A673 (cell line): ENCODE measurements at regions not wholly inside any gene's neighbourhood (a gene's known extent, or its start where the extent isn't known, plus 50 kb on each side); places are given as distances from the start of the nearest gene placed in this dataset.
"Not testable (repeated sequence)": the region's sequence is repeated elsewhere in the genome, so short reads cannot be mapped to it uniquely, and the experiment has no call there.

Experiments
- BruUV-seq: library from RNA; stranded (reverse); fragments of 400-500 nt; replicated peaks from 2 replicates; lab custom pipeline; 2021; lab: Mats Ljungman, UMichigan
- CTCF ChIA-PET: fragments of 300-600 bp; sonication (Branson Sonifier 250); formaldehyde crosslinking; loops from one replicate; lab custom pipeline; 2022; ENCODE audit warnings: antibody characterized with exemption; lab: Charles Lee
- POLR2A ChIA-PET: fragments of 300-600 bp; sonication (Branson Sonifier 250); formaldehyde crosslinking; loops from one replicate; lab custom pipeline; 2022; ENCODE audit warnings: antibody characterized with exemption; ENCODE audit not compliant: low non-redundant PET; lab: Charles Lee
- DNase-seq: peaks from one replicate; pipeline ENCODE4 v3.0.0-alpha.2; 2015; ENCODE audit warnings: low spot score
- H3K27ac ChIP-seq: fragments of 200-600 bp; sonication (generic); 2 replicates; pipeline ENCODE4 v1.5.1; 2016; ENCODE audit warnings: mixed run types, low read depth, mild to moderate bottlenecking, mixed read lengths, antibody characterized with exemption, low read length; ENCODE audit not compliant: poor library complexity, severe bottlenecking
- H3K27me3 ChIP-seq: fragments of 200-600 bp; sonication (generic); replicated peaks from 2 replicates; pipeline ENCODE4 v1.6.1; 2017; ENCODE audit warnings: mixed run types, low read depth, mild to moderate bottlenecking, mixed read lengths, antibody characterized with exemption, low read length; ENCODE audit not compliant: insufficient read depth, poor library complexity
- H3K36me3 ChIP-seq: fragments of 200-600 bp; sonication (generic); 2 replicates; pipeline ENCODE4 v1.6.1; 2016; ENCODE audit warnings: mixed run types, mild to moderate bottlenecking, mixed read lengths, antibody characterized with exemption, low read length; ENCODE audit not compliant: insufficient read depth, poor library complexity, severe bottlenecking
- H3K4me1 ChIP-seq: fragments of 200-600 bp; sonication (generic); 2 replicates; pipeline ENCODE4 v1.6.1; 2017; ENCODE audit warnings: mixed run types, mild to moderate bottlenecking, mixed read lengths, antibody characterized with exemption, low read length; ENCODE audit not compliant: insufficient read depth, poor library complexity, severe bottlenecking
- H3K4me3 ChIP-seq: fragments of 200-600 bp; sonication (generic); 2 replicates; pipeline ENCODE4 v1.5.1; 2016; ENCODE audit warnings: low read depth, mixed run types, mild to moderate bottlenecking, mixed read lengths, low read length; ENCODE audit not compliant: poor library complexity, severe bottlenecking
- H3K9me3 ChIP-seq: fragments of 200-600 bp; sonication (generic); 2 replicates; pipeline ENCODE4 v1.6.1; 2016; ENCODE audit warnings: mixed run types, low read depth, mild to moderate bottlenecking, mixed read lengths, antibody characterized with exemption, low read length; ENCODE audit not compliant: poor library complexity, severe bottlenecking
- EZH2 ChIP-seq: fragments of 200-600 bp; sonication (generic); IDR thresholded peaks from 2 replicates; pipeline ENCODE4 v1.6.1; 2017; ENCODE audit warnings: borderline replicate concordance, low read depth, mild to moderate bottlenecking, mixed read lengths, antibody characterized with exemption, low read length; ENCODE audit not compliant: poor library complexity, severe bottlenecking
- intact Hi-C: fragments of 100-400 bp; cut with micrococcal nuclease; formaldehyde crosslinking; loops from one replicate; pipeline ENCODE4 v1.10.0; 2022; ENCODE audit not compliant: unreplicated experiment
- TF ChIP-seq, protein P1 (sequence below): fragments of 300-800, 200-600 bp; sonication (generic); conservative IDR thresholded peaks from 2 replicates; pipeline ENCODE4 v1.5.1; 2017; ENCODE audit warnings: low read depth, mild to moderate bottlenecking, antibody characterized with exemption, low read length, moderate library complexity, mixed read lengths

DNA sequence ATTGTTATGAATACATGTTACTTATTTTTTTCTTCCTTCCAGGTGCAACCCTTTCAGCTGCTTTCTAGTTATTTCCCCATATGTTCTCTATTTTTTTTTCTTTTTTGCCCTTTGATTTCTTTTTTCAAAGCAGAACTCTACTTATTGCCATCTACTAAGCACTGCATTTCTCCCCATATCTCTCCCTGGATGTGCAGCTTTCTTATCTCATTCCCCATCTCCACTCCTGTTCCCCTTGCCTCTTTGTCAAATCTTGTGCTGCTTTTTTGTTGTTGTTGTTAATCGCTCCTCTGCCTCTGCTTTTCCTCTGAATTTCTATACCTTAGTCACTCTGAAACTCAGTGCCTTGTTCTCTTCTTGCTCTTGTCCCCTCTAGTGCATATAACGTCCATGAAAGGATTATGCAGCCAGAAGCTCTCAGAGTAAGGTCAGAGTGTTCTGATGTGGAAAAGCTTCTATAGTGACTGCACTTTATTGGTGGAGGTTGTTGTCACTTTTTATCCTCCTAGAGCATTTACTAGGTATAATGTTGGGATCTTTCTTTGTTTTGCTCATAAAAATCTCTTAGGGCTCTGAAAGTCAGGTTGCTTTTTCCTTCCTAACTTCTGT lies 51.1 kb upstream of the JADE1 start:
- H3K36me3 ChIP-seq: no peaks in the 10 kb centered on the region
- no peak for DNase-seq
- CTCF ChIA-PET: no interaction called here
- no peaks in the 10 kb centered on the region for H3K9me3 ChIP-seq
- H3K4me1 ChIP-seq: no peaks in the 10 kb centered on the region
- BruUV-seq: no TSS peak
- POLR2A ChIA-PET: no interaction called here
- intact Hi-C loops: no loop called here
- no peak overlapping the region for H3K27ac ChIP-seq
- no peak overlapping the region for H3K4me3 ChIP-seq
- no peaks in the 10 kb centered on the region for H3K27me3 ChIP-seq
- TF ChIP-seq, protein P1, sequence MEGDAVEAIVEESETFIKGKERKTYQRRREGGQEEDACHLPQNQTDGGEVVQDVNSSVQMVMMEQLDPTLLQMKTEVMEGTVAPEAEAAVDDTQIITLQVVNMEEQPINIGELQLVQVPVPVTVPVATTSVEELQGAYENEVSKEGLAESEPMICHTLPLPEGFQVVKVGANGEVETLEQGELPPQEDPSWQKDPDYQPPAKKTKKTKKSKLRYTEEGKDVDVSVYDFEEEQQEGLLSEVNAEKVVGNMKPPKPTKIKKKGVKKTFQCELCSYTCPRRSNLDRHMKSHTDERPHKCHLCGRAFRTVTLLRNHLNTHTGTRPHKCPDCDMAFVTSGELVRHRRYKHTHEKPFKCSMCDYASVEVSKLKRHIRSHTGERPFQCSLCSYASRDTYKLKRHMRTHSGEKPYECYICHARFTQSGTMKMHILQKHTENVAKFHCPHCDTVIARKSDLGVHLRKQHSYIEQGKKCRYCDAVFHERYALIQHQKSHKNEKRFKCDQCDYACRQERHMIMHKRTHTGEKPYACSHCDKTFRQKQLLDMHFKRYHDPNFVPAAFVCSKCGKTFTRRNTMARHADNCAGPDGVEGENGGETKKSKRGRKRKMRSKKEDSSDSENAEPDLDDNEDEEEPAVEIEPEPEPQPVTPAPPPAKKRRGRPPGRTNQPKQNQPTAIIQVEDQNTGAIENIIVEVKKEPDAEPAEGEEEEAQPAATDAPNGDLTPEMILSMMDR: no peak
- TF ChIP-seq EZH2: no peak

DNA sequence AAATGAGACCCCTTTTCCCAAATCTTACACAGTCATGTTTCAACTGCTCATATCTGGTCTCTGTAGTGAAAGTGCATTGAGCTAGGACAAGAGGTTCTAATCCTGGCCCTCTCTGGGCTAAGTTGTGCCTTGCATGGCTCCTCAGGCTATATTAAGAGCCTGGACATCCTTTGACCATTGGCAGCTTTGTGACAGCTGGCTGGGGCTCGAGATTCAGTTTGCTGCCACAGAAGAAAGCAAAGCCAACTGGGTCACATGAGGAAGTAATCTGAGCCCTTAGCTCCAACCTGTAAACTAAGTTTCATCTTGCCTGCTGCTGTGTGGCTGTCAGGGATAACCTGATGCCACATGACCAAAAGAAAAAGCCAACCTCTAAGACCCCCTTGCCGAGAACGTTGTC lies 51.8 kb upstream of the JADE1 start:
- DNase-seq: no peak
- Histone ChIP-seq H3K27me3 (no peaks in the 10 kb centered on the region), H3K4me3 (no peak overlapping the region), H3K27ac (no peak overlapping the region), H3K36me3 (no peaks in the 10 kb centered on the region), H3K9me3 (no peaks in the 10 kb centered on the region), H3K4me1 (no peaks in the 10 kb centered on the region)
- intact Hi-C loops: no loop called here
- TF ChIP-seq, protein P1: no peak
- TF ChIP-seq EZH2: no peak
- BruUV-seq: no TSS peak
- POLR2A ChIA-PET: no interaction called here
- CTCF ChIA-PET: no interaction called here

DNA sequence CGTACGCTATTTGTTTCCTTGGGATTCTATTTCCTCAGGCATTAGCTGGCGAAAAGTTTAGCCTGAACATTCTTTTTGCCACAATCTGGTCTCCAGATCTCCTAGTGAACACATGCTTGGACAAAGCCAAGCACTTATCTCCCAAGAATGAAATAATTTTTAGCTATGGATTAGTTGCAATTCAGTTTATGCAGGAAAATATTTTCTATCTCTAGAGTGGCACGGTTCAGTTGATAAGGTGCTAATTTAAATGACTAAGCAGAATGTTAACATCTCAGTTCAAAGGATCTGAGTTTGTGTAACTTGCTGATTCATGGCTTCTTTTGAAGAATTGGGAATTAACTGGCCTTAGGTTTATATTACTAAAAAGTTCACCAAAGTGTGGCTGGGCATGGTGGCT lies 58.1 kb upstream of the JADE1 start:
- intact Hi-C loops: no loop called here
- no peak for DNase-seq
- ChIA-PET POLR2A (no interaction called here), CTCF (no interaction called here)
- Histone ChIP-seq H3K27me3 (no peaks in the 10 kb centered on the region), H3K27ac (no peak overlapping the region), H3K36me3 (no peaks in the 10 kb centered on the region), H3K9me3 (no peaks in the 10 kb centered on the region), H3K4me1 (no peaks in the 10 kb centered on the region), H3K4me3 (no peak overlapping the region)
- no TSS peak for BruUV-seq
- no peak for TF ChIP-seq EZH2
- TF ChIP-seq, protein P1: no peak

DNA sequence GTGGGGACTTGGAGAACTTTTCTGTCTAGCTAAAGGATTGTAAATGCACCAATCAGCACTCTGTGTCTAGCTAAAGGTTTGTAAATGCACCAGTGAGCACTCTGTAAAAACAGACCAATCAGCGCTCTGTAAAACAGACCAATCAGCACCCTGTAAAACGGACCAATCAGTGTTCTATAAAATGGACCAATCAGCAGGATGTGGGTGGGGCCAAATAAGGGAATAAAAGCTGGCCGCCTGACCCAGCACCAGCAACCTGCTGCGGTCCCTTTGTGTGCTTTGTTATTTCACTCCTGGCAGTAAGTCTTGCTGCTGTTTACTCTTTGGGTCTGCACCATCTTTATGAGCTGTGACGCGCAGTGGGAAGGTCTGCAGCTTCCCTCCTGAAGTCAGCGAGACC lies 67.8 kb upstream of the JADE1 start:
- H3K27ac ChIP-seq, BruUV-seq, POLR2A ChIA-PET, intact Hi-C loops, CTCF ChIA-PET, H3K4me1 ChIP-seq, DNase-seq, H3K36me3 ChIP-seq, H3K27me3 ChIP-seq, H3K4me3 ChIP-seq, H3K9me3 ChIP-seq: not testable (repeated sequence)
